Cerebellar cortex (tissue), 1 donor: ENCODE measurements at regions not wholly inside any gene's neighbourhood (a gene's known extent, or its start where the extent isn't known, plus 50 kb on each side); places are given as distances from the start of the nearest gene placed in this dataset.

Experiments used
- DNase-seq: peaks from one replicate; pipeline ENCODE4 v3.0.0-alpha.2; 2015; ENCODE audit warnings: low spot score

GRCh38 chr6:153873541-153873940, 165.5 kb upstream of the OPRM1 start:
- no peak for DNase-seq

GRCh38 chr6:153872946-153873345, 166.1 kb upstream of the OPRM1 start:
- no peak for DNase-seq

- no peak for DNase-seq
These were observed 176.1 kb upstream of the OPRM1 start for GRCh38 chr6:153862927-153863326.

GRCh38 chr6:153862139-153862538, 176.9 kb upstream of the OPRM1 start:
- no peak for DNase-seq

- DNase-seq: no peak
These were observed 180.5 kb upstream of the OPRM1 start for GRCh38 chr6:153858529-153858928.

- DNase-seq: no peak
These were observed 182.1 kb upstream of the OPRM1 start for GRCh38 chr6:153856929-153857376.

GRCh38 chr6:153852481-153852880, 186.6 kb upstream of the OPRM1 start:
- no peak for DNase-seq

- DNase-seq: no peak
These were observed 187.0 kb upstream of the OPRM1 start for GRCh38 chr6:153852034-153852433.

GRCh38 chr6:153849072-153849779, 189.8 kb upstream of the OPRM1 start:
- DNase-seq: no peak

- no peak for DNase-seq
These were observed 195.6 kb upstream of the OPRM1 start for GRCh38 chr6:153843420-153843819.

- DNase-seq: no peak
These were observed 196.5 kb upstream of the OPRM1 start for GRCh38 chr6:153842491-153842890.

- DNase-seq: no peak
These were observed 198.8 kb upstream of the OPRM1 start for GRCh38 chr6:153840039-153840850.

GRCh38 chr6:153832543-153832942, 206.5 kb upstream of the OPRM1 start:
- DNase-seq: no peak

- DNase-seq: no peak
These were observed 207.5 kb upstream of the OPRM1 start for GRCh38 chr6:153831350-153832078.

GRCh38 chr6:153817173-153817572, 221.9 kb upstream of the OPRM1 start:
- no peak for DNase-seq

- no peak for DNase-seq
These were observed 222.7 kb upstream of the OPRM1 start for GRCh38 chr6:153816366-153816765.

- no peak for DNase-seq
These were observed 224.9 kb upstream of the OPRM1 start for GRCh38 chr6:153814136-153814535.

- no peak for DNase-seq
These were observed 234.2 kb upstream of the OPRM1 start for GRCh38 chr6:153804755-153805330.

GRCh38 chr6:153801917-153802316, 237.1 kb upstream of the OPRM1 start:
- no peak for DNase-seq

GRCh38 chr6:153800580-153801188, 238.4 kb upstream of the OPRM1 start:
- no peak for DNase-seq

GRCh38 chr6:153790876-153791473, 248.1 kb upstream of the OPRM1 start:
- DNase-seq: no peak

GRCh38 chr6:153790048-153790447, 249.0 kb upstream of the OPRM1 start:
- no peak for DNase-seq
